OCI-LY7 (cell line): ENCODE measurements at regions not wholly inside any gene's neighbourhood (a gene's known extent, or its start where the extent isn't known, plus 50 kb on each side); places are given as distances from the start of the nearest gene placed in this dataset.

Source experiments
- BruUV-seq: library from RNA; stranded (reverse); fragments of 400-500 nt; replicated peaks from 2 replicates; lab custom pipeline; 2021; lab: Mats Ljungman, UMichigan
- CTCF ChIA-PET: fragments of 300-600 bp; sonication (Branson Sonifier 250); formaldehyde crosslinking; loops from one replicate; lab custom pipeline; 2022; ENCODE audit warnings: antibody characterized with exemption; ENCODE audit not compliant: unreplicated experiment; lab: Charles Lee
- POLR2A ChIA-PET: fragments of 300-600 bp; sonication (Branson Sonifier 250); formaldehyde crosslinking; loops from one replicate; lab custom pipeline; 2022; ENCODE audit warnings: antibody characterized with exemption; lab: Charles Lee
- DNase-seq: peaks from one replicate; pipeline ENCODE4 v3.0.0-alpha.2; 2015; ENCODE audit warnings: low spot score
- H2AFZ ChIP-seq: fragments of 200-600 bp; sonication (generic), shearing (Covaris generic); 2 replicates; pipeline ENCODE4 v1.6.1; 2014; ENCODE audit warnings: mild to moderate bottlenecking, antibody characterized with exemption, low read length, moderate library complexity
- H3K27ac ChIP-seq: fragments of 200-600 bp; sonication (generic); 2 replicates; pipeline ENCODE4 v1.5.1; 2014; ENCODE audit warnings: mixed run types, low read depth, mild to moderate bottlenecking, moderate library complexity, low read length, inconsistent platforms; ENCODE audit not compliant: poor library complexity, severe bottlenecking
- H3K36me3 ChIP-seq: fragments of 200-600 bp; sonication (generic); 2 replicates; pipeline ENCODE4 v1.6.1; 2014; ENCODE audit warnings: mild to moderate bottlenecking, antibody characterized with exemption, low read length, moderate library complexity, mixed read lengths; ENCODE audit not compliant: insufficient read depth
- H3K4me1 ChIP-seq: fragments of 200-600 bp; sonication (generic); 2 replicates; pipeline ENCODE4 v1.5.1; 2014; ENCODE audit warnings: mild to moderate bottlenecking, low read length; ENCODE audit not compliant: insufficient read depth, poor library complexity, severe bottlenecking
- H3K4me2 ChIP-seq: fragments of 200-600 bp; sonication (generic); 2 replicates; pipeline ENCODE4 v1.6.1; 2014; ENCODE audit warnings: mild to moderate bottlenecking, low read length
- H3K4me3 ChIP-seq: fragments of 200-600 bp; sonication (generic); 2 replicates; pipeline ENCODE4 v1.5.1; 2014; ENCODE audit warnings: mild to moderate bottlenecking, low read depth, low read length; ENCODE audit not compliant: poor library complexity, severe bottlenecking
- H3K79me2 ChIP-seq: fragments of 200-600 bp; sonication (generic); 2 replicates; pipeline ENCODE4 v1.6.1; 2016; ENCODE audit warnings: low read depth, mild to moderate bottlenecking, low read length, moderate library complexity, mixed read lengths; ENCODE audit not compliant: insufficient read depth
- H3K9me2 ChIP-seq: fragments of 200-600 bp; sonication (generic); 2 replicates; pipeline ENCODE4 v1.6.1; 2016; ENCODE audit warnings: mild to moderate bottlenecking, low read length, mixed read lengths; ENCODE audit not compliant: insufficient read depth
- H3K9me3 ChIP-seq: fragments of 200-600 bp; sonication (generic); 2 replicates; pipeline ENCODE4 v1.6.1; 2014; ENCODE audit warnings: mild to moderate bottlenecking, mixed run types, low read length, mixed read lengths
- H4K20me1 ChIP-seq: fragments of 200-600 bp; sonication (generic); 2 replicates; pipeline ENCODE4 v1.6.1; 2014; ENCODE audit warnings: mild to moderate bottlenecking, antibody characterized with exemption, low read length, moderate library complexity, mixed read lengths; ENCODE audit not compliant: insufficient read depth
- CTCF ChIP-seq: fragments of 200-600 bp; sonication (generic); conservative IDR thresholded peaks from 2 replicates; pipeline ENCODE4 v1.5.1; 2014; ENCODE audit warnings: mild to moderate bottlenecking, antibody characterized with exemption, low read length, moderate library complexity, mixed read lengths
- EZH2phosphoT487 ChIP-seq: fragments of 200-600 bp; sonication (generic); IDR thresholded peaks from 2 replicates; pipeline ENCODE4 v1.6.1; 2018; ENCODE audit warnings: low read depth, borderline replicate concordance, mild to moderate bottlenecking, mixed run types, antibody characterized with exemption, low read length, moderate library complexity, mixed read lengths
- intact Hi-C: fragments of 100-400 bp; cut with micrococcal nuclease; formaldehyde crosslinking; loops from one replicate; pipeline ENCODE4 v1.10.0; 2022; ENCODE audit not compliant: unreplicated experiment

GRCh38 chr6:125554456-125554855, 195.0 kb upstream of the HEY2 start:
- Histone ChIP-seq H4K20me1 (no peaks in the 10 kb centered on the region), H3K4me1 (no peaks in the 10 kb centered on the region), H3K4me3 (no peak overlapping the region), H3K4me2 (no peak overlapping the region), H2AFZ (no peak overlapping the region), H3K9me3 (no peaks in the 10 kb centered on the region), H3K36me3 (no peaks in the 10 kb centered on the region), H3K79me2 (no peaks in the 10 kb centered on the region), H3K9me2 (no peaks in the 10 kb centered on the region), H3K27ac (no peak overlapping the region)
- POLR2A ChIA-PET, result interaction anchor here (0.7 kb wide), 1 partner anchor 8 kb away, joined by 3 read pairs; no protein-coding TSS in a partner anchor
- TF ChIP-seq EZH2phosphoT487 (no peak), CTCF (no peak)
- CTCF ChIA-PET, result no interaction called here
- BruUV-seq, result no TSS peak
- intact Hi-C loops, result no loop called here
- DNase-seq, result no peak

GRCh38 chr6:125558241-125558843, 191.1 kb upstream of the HEY2 start:
- DNase-seq, result no peak
- Histone ChIP-seq H3K27ac (no peak overlapping the region), H3K36me3 (no peaks in the 10 kb centered on the region), H2AFZ (no peak overlapping the region), H3K4me2 (no peak overlapping the region), H3K4me3 (no peak overlapping the region), H4K20me1 (no peaks in the 10 kb centered on the region), H3K9me2 (no peaks in the 10 kb centered on the region), H3K79me2 (no peaks in the 10 kb centered on the region), H3K9me3 (no peaks in the 10 kb centered on the region), H3K4me1 (no peaks in the 10 kb centered on the region)
- intact Hi-C loops, result no loop called here
- no TSS peak for BruUV-seq
- ChIA-PET CTCF (no interaction called here), POLR2A (interaction anchor here (0.6 to 2.5 kb wide), 5 partner anchors 11 to 211 kb away, joined by 3 to 14 read pairs (median 4); no protein-coding TSS in a partner anchor)
- TF ChIP-seq EZH2phosphoT487 (no peak), CTCF (no peak)

- CTCF ChIA-PET, result no interaction called here
- POLR2A ChIA-PET, result interaction anchor here (0.7 to 2.5 kb wide), 4 partner anchors 11 to 1218 kb away, joined by 3 to 14 read pairs (median 4); no protein-coding TSS in a partner anchor
- H3K36me3 ChIP-seq, result no peaks in the 10 kb centered on the region
- intact Hi-C loops, result no loop called here
- no peak for DNase-seq
- no peak overlapping the region for H2AFZ ChIP-seq
- no peak for TF ChIP-seq CTCF
- TF ChIP-seq EZH2phosphoT487, result no peak
- no peak overlapping the region for H3K4me3 ChIP-seq
- no TSS peak for BruUV-seq
- H3K9me3 ChIP-seq, result no peaks in the 10 kb centered on the region
- no peaks in the 10 kb centered on the region for H3K9me2 ChIP-seq
- no peaks in the 10 kb centered on the region for H3K4me1 ChIP-seq
- H3K4me2 ChIP-seq, result no peak overlapping the region
- no peaks in the 10 kb centered on the region for H3K79me2 ChIP-seq
- H3K27ac ChIP-seq, result no peak overlapping the region
- no peaks in the 10 kb centered on the region for H4K20me1 ChIP-seq
Measured at GRCh38 chr6:125558907-125559306, 190.5 kb upstream of the HEY2 start.
